Activated T-cell treated with anti-CD3 and anti-CD28 coated beads, Interleukin-2, amount 50 U/mL, for 24 hours (primary cell): ENCODE measurements at regions not wholly inside any gene's neighbourhood (a gene's known extent, or its start where the extent isn't known, plus 50 kb on each side); places are given as distances from the start of the nearest gene placed in this dataset.
A peak's percentile ranks its signal among the peaks of the same experiment; 100 is the strongest.

Experiments used
- DNase-seq: peaks from one replicate; pipeline ENCODE4 v3.0.0-alpha.2; 2020
- H3K27ac Mint-ChIP-seq: 2 replicates; pipeline ENCODE4 v1.8.0; 2020; ENCODE audit warnings: mild to moderate bottlenecking, mixed read lengths
- H3K27me3 Mint-ChIP-seq: 2 replicates; pipeline ENCODE4 v1.8.0; 2020; ENCODE audit warnings: mixed read lengths
- H3K36me3 Mint-ChIP-seq: 2 replicates; pipeline ENCODE4 v1.8.0; 2020; ENCODE audit warnings: low read depth, mixed read lengths
- H3K4me1 Mint-ChIP-seq: 2 replicates; pipeline ENCODE4 v1.8.0; 2020; ENCODE audit warnings: low read depth, mixed read lengths
- H3K4me3 Mint-ChIP-seq: 2 replicates; pipeline ENCODE4 v1.8.0; 2020; ENCODE audit warnings: mild to moderate bottlenecking, moderate library complexity, mixed read lengths
- H3K9me3 Mint-ChIP-seq: 2 replicates; pipeline ENCODE4 v1.8.0; 2020; ENCODE audit warnings: mixed read lengths

GRCh38 chr1:115492880-115493279, 148.9 kb upstream of the VANGL1 start:
- no peak overlapping the region for H3K27ac Mint-ChIP-seq
- no peaks in the 10 kb centered on the region for H3K36me3 Mint-ChIP-seq
- no peaks in the 10 kb centered on the region for H3K27me3 Mint-ChIP-seq
- no peak for DNase-seq
- H3K4me1 Mint-ChIP-seq: no peaks in the 10 kb centered on the region
- H3K4me3 Mint-ChIP-seq: no peak overlapping the region
- H3K9me3 Mint-ChIP-seq: no peaks in the 10 kb centered on the region

- DNase-seq: no peak
- Mint-ChIP-seq H3K9me3 (no peaks in the 10 kb centered on the region), H3K27me3 (no peaks in the 10 kb centered on the region), H3K36me3 (no peaks in the 10 kb centered on the region), H3K4me1 (no peaks in the 10 kb centered on the region), H3K27ac (no peak overlapping the region), H3K4me3 (no peak overlapping the region)
Measured at GRCh38 chr1:115492019-115492595, 149.7 kb upstream of the VANGL1 start.

GRCh38 chr1:115491298-115492018, 150.3 kb upstream of the VANGL1 start:
- DNase-seq: no peak
- H3K27ac Mint-ChIP-seq: no peak overlapping the region
- no peaks in the 10 kb centered on the region for H3K4me1 Mint-ChIP-seq
- H3K36me3 Mint-ChIP-seq: no peaks in the 10 kb centered on the region
- H3K9me3 Mint-ChIP-seq: no peaks in the 10 kb centered on the region
- H3K4me3 Mint-ChIP-seq: no peak overlapping the region
- H3K27me3 Mint-ChIP-seq: no peaks in the 10 kb centered on the region

GRCh38 chr1:115479055-115479482, 141.0 kb upstream of the NGF start:
- no peaks in the 10 kb centered on the region for H3K36me3 Mint-ChIP-seq
- no peak overlapping the region for H3K4me3 Mint-ChIP-seq
- DNase-seq: no peak
- H3K4me1 Mint-ChIP-seq: no peaks in the 10 kb centered on the region
- no peak overlapping the region for H3K27ac Mint-ChIP-seq
- H3K9me3 Mint-ChIP-seq: no peaks in the 10 kb centered on the region
- H3K27me3 Mint-ChIP-seq: peaks cover 37% of the 10 kb centered on the region

GRCh38 chr1:115477071-115477470, 139.0 kb upstream of the NGF start:
- no peaks in the 10 kb centered on the region for H3K9me3 Mint-ChIP-seq
- no peak overlapping the region for H3K27ac Mint-ChIP-seq
- DNase-seq: no peak
- peaks cover 30% of the 10 kb centered on the region for H3K27me3 Mint-ChIP-seq
- no peaks in the 10 kb centered on the region for H3K4me1 Mint-ChIP-seq
- H3K36me3 Mint-ChIP-seq: no peaks in the 10 kb centered on the region
- no peak overlapping the region for H3K4me3 Mint-ChIP-seq

- peaks cover 34% of the 10 kb centered on the region for H3K27me3 Mint-ChIP-seq
- H3K27ac Mint-ChIP-seq: no peak overlapping the region
- H3K36me3 Mint-ChIP-seq: no peaks in the 10 kb centered on the region
- no peak overlapping the region for H3K4me3 Mint-ChIP-seq
- H3K4me1 Mint-ChIP-seq: no peaks in the 10 kb centered on the region
- H3K9me3 Mint-ChIP-seq: no peaks in the 10 kb centered on the region
- DNase-seq: no peak
Measured at GRCh38 chr1:115476616-115477015, 138.6 kb upstream of the NGF start.

- no peak for DNase-seq
- Mint-ChIP-seq H3K9me3 (no peaks in the 10 kb centered on the region), H3K4me3 (no peak overlapping the region), H3K4me1 (no peaks in the 10 kb centered on the region), H3K27me3 (peaks cover 36% of the 10 kb centered on the region), H3K27ac (no peak overlapping the region), H3K36me3 (no peaks in the 10 kb centered on the region)
Measured at GRCh38 chr1:115475901-115476300, 137.9 kb upstream of the NGF start.

GRCh38 chr1:115475252-115475651, 137.2 kb upstream of the NGF start:
- no peaks in the 10 kb centered on the region for H3K36me3 Mint-ChIP-seq
- H3K27me3 Mint-ChIP-seq: peaks cover 40% of the 10 kb centered on the region
- no peak for DNase-seq
- no peak overlapping the region for H3K4me3 Mint-ChIP-seq
- no peak overlapping the region for H3K27ac Mint-ChIP-seq
- no peaks in the 10 kb centered on the region for H3K9me3 Mint-ChIP-seq
- peaks cover 3% of the 10 kb centered on the region for H3K4me1 Mint-ChIP-seq

- peaks cover 35% of the 10 kb centered on the region for H3K27me3 Mint-ChIP-seq
- H3K4me1 Mint-ChIP-seq: peaks cover 9% of the 10 kb centered on the region
- no peaks in the 10 kb centered on the region for H3K9me3 Mint-ChIP-seq
- H3K4me3 Mint-ChIP-seq: no peak overlapping the region
- H3K36me3 Mint-ChIP-seq: no peaks in the 10 kb centered on the region
- H3K27ac Mint-ChIP-seq: no peak overlapping the region
- no peak for DNase-seq
Measured at GRCh38 chr1:115473986-115474565, 136.0 kb upstream of the NGF start.

- no peaks in the 10 kb centered on the region for H3K36me3 Mint-ChIP-seq
- H3K27ac Mint-ChIP-seq: no peak overlapping the region
- no peaks in the 10 kb centered on the region for H3K9me3 Mint-ChIP-seq
- no peak overlapping the region for H3K4me3 Mint-ChIP-seq
- H3K4me1 Mint-ChIP-seq: peaks cover 9% of the 10 kb centered on the region
- DNase-seq: peak; percentile 56
- H3K27me3 Mint-ChIP-seq: peaks cover 22% of the 10 kb centered on the region
Measured at GRCh38 chr1:115469703-115470476, 131.8 kb upstream of the NGF start.

- H3K36me3 Mint-ChIP-seq: no peaks in the 10 kb centered on the region
- no peak for DNase-seq
- no peak overlapping the region for H3K27ac Mint-ChIP-seq
- H3K4me1 Mint-ChIP-seq: peaks cover 9% of the 10 kb centered on the region
- H3K4me3 Mint-ChIP-seq: no peak overlapping the region
- peaks cover 15% of the 10 kb centered on the region for H3K27me3 Mint-ChIP-seq
- H3K9me3 Mint-ChIP-seq: no peaks in the 10 kb centered on the region
Measured at GRCh38 chr1:115467790-115468189, 129.7 kb upstream of the NGF start.

- Mint-ChIP-seq H3K9me3 (no peaks in the 10 kb centered on the region), H3K36me3 (no peaks in the 10 kb centered on the region)
Measured at GRCh38 chr1:115467196-115467595, 129.1 kb upstream of the NGF start.

GRCh38 chr1:115466433-115466832, 128.4 kb upstream of the NGF start:
- Mint-ChIP-seq H3K4me3 (no peak overlapping the region), H3K27ac (no peak overlapping the region), H3K9me3 (no peaks in the 10 kb centered on the region), H3K36me3 (no peaks in the 10 kb centered on the region), H3K4me1 (peaks cover 9% of the 10 kb centered on the region), H3K27me3 (peaks cover 9% of the 10 kb centered on the region)
- DNase-seq: no peak

More at GRCh38 chr1:115467196-115467595, 129.1 kb upstream of the NGF start:
- H3K27me3 Mint-ChIP-seq: peaks cover 15% of the 10 kb centered on the region
- H3K4me1 Mint-ChIP-seq: peaks cover 9% of the 10 kb centered on the region
- H3K27ac Mint-ChIP-seq: no peak overlapping the region
- no peak for DNase-seq
- no peak overlapping the region for H3K4me3 Mint-ChIP-seq

GRCh38 chr1:115465802-115466363, 127.8 kb upstream of the NGF start:
- Mint-ChIP-seq H3K27ac (no peak overlapping the region), H3K27me3 (peaks cover 8% of the 10 kb centered on the region), H3K4me3 (no peak overlapping the region), H3K9me3 (no peaks in the 10 kb centered on the region), H3K36me3 (no peaks in the 10 kb centered on the region), H3K4me1 (peaks cover 9% of the 10 kb centered on the region)
- no peak for DNase-seq
